ENCODE measurements at regions not wholly inside any gene's neighbourhood (a gene's known extent, or its start where the extent isn't known, plus 50 kb on each side); places are given as distances from the start of the nearest gene placed in this dataset.

DNA sequence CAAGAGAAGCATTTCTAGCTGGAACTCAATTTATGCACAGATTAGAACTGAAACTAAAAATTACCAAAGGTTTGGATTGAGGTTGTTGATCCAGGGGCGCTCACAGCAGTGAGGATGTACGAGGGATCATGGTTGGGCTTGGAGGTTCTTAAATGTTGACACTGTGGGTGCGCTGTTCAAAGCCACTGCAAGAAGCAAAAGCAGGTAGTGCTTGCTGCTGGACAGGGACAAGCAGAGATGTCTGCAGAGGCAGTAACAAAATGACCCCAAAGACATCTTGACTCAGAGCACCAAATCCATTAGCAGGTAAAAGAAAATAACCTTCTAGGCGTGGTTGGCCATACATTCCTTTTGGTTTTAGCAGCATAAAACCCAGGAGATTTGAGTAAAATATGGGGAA, 468.4 kb downstream of the ZSWIM6 start:
- TF ChIP-seq POLR2AphosphoS5 (IDR thresholded peaks at IDR 0.05; ENCODE audit: low read depth, low read length), result no peak
- TF ChIP-seq SIN3A (IDR thresholded peaks at IDR 0.05; ENCODE audit: borderline replicate concordance, insufficient read depth, low read length), result no peak
- TF ChIP-seq, protein P1, sequence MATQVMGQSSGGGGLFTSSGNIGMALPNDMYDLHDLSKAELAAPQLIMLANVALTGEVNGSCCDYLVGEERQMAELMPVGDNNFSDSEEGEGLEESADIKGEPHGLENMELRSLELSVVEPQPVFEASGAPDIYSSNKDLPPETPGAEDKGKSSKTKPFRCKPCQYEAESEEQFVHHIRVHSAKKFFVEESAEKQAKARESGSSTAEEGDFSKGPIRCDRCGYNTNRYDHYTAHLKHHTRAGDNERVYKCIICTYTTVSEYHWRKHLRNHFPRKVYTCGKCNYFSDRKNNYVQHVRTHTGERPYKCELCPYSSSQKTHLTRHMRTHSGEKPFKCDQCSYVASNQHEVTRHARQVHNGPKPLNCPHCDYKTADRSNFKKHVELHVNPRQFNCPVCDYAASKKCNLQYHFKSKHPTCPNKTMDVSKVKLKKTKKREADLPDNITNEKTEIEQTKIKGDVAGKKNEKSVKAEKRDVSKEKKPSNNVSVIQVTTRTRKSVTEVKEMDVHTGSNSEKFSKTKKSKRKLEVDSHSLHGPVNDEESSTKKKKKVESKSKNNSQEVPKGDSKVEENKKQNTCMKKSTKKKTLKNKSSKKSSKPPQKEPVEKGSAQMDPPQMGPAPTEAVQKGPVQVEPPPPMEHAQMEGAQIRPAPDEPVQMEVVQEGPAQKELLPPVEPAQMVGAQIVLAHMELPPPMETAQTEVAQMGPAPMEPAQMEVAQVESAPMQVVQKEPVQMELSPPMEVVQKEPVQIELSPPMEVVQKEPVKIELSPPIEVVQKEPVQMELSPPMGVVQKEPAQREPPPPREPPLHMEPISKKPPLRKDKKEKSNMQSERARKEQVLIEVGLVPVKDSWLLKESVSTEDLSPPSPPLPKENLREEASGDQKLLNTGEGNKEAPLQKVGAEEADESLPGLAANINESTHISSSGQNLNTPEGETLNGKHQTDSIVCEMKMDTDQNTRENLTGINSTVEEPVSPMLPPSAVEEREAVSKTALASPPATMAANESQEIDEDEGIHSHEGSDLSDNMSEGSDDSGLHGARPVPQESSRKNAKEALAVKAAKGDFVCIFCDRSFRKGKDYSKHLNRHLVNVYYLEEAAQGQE (IDR thresholded peaks at IDR 0.05; ENCODE audit: insufficient read depth in 1 of 2, low read depth in 2 of 2, low read length in 2 of 2), result peak in 1 of 2 experiments; percentile 79; a peak in 2 of 4 replicates
- TF ChIP-seq TAF1 (IDR thresholded peaks at IDR 0.05; ENCODE audit: borderline replicate concordance, insufficient read depth, low read length), result no peak
- TF ChIP-seq FOXP2 (optimal IDR thresholded peaks at IDR 0.05; ENCODE audit: borderline replicate concordance, extremely low read depth, extremely low read length, insufficient read depth), result no peak

Measured in PFSK-1 (cell line).